PC-3 (cell line): ENCODE measurements at regions not wholly inside any gene's neighbourhood (a gene's known extent, or its start where the extent isn't known, plus 50 kb on each side); places are given as distances from the start of the nearest gene placed in this dataset.

Experiments
- ATAC-seq: fragments of 200-7000 bp; cut with Tn5 transposase; 2 replicates; pipeline ENCODE4 v1.9.1; 2020; ENCODE audit warnings: mild to moderate bottlenecking, moderate library complexity
- BruUV-seq: library from RNA; stranded (reverse); fragments of 400-500 nt; replicated peaks from 2 replicates; lab custom pipeline; 2021; lab: Mats Ljungman, UMichigan
- CTCF ChIA-PET: fragments of 300-600 bp; sonication (Branson Sonifier 250); formaldehyde crosslinking; loops from one replicate; lab custom pipeline; 2022; ENCODE audit warnings: antibody characterized with exemption; lab: Charles Lee
- POLR2A ChIA-PET: fragments of 300-600 bp; sonication (Branson Sonifier 250); formaldehyde crosslinking; loops from one replicate; lab custom pipeline; 2022; ENCODE audit warnings: antibody characterized with exemption; ENCODE audit not compliant: unreplicated experiment; lab: Charles Lee
- DNase-seq: peaks from one replicate; pipeline ENCODE4 v3.0.0-alpha.2; 2015
- H2AFZ ChIP-seq: fragments of 300-600 bp; sonication (generic); 2 replicates; pipeline ENCODE4 v1.6.0; 2016; ENCODE audit warnings: antibody characterized with exemption, low read length
- H3F3A ChIP-seq: fragments of 300-600 bp; sonication (generic); one replicate; pipeline ENCODE4 v1.6.0; 2017; ENCODE audit warnings: antibody characterized with exemption, low read length, control low read depth, mild to moderate bottlenecking; ENCODE audit not compliant: unreplicated experiment
- H3K27ac ChIP-seq: fragments of 300-600 bp; sonication (generic); 2 replicates; pipeline ENCODE4 v1.5.1; 2016; ENCODE audit warnings: mild to moderate bottlenecking, low read length
- H3K27me3 ChIP-seq: fragments of 300-600 bp; sonication (generic); 2 replicates; pipeline ENCODE4 v1.6.1; 2016; ENCODE audit warnings: low read length, mixed read lengths
- H3K36me3 ChIP-seq: fragments of 300-600 bp; sonication (generic); 2 replicates; pipeline ENCODE4 v1.6.1; 2016; ENCODE audit warnings: low read depth, mixed run types, low read length, mixed read lengths
- H3K4me1 ChIP-seq: fragments of 300-600 bp; sonication (generic); 2 replicates; pipeline ENCODE4 v1.5.1; 2016; ENCODE audit warnings: low read length; ENCODE audit not compliant: insufficient read depth
- H3K4me2 ChIP-seq: fragments of 300-600 bp; sonication (generic); 2 replicates; pipeline ENCODE4 v1.6.0; 2016; ENCODE audit warnings: low read length
- H3K4me3 ChIP-seq: fragments of 300-600 bp; sonication (generic); 2 replicates; pipeline ENCODE4 v1.5.1; 2016; ENCODE audit warnings: mild to moderate bottlenecking, low read length, mixed read lengths
- H3K79me2 ChIP-seq: fragments of 300-600 bp; sonication (generic); 2 replicates; pipeline ENCODE4 v1.6.1; 2017; ENCODE audit warnings: low read length, mixed read lengths
- H3K9ac ChIP-seq: fragments of 300-600 bp; sonication (generic); 2 replicates; pipeline ENCODE4 v1.6.0; 2016; ENCODE audit warnings: mild to moderate bottlenecking, low read length
- H3K9me2 ChIP-seq: fragments of 300-600 bp; sonication (generic); replicated peaks from 2 replicates; pipeline ENCODE4 v1.6.1; 2016; ENCODE audit warnings: mixed run types, low read length, mixed read lengths
- H3K9me3 ChIP-seq: fragments of 300-600 bp; sonication (generic); 2 replicates; pipeline ENCODE4 v1.6.1; 2016; ENCODE audit warnings: low read length, mixed read lengths
- H4K20me1 ChIP-seq: fragments of 300-600 bp; sonication (generic); 2 replicates; pipeline ENCODE4 v1.6.1; 2016; ENCODE audit warnings: low read length, mixed read lengths
- EZH2 ChIP-seq: fragments of 300-600 bp; sonication (generic); IDR thresholded peaks from one replicate; pipeline ENCODE4 v1.6.1; 2017; ENCODE audit warnings: antibody characterized with exemption, mild to moderate bottlenecking, low read length; ENCODE audit not compliant: unreplicated experiment
- EZH2phosphoT487 ChIP-seq: fragments of 300-600 bp; sonication (generic); IDR thresholded peaks from 2 replicates; pipeline ENCODE4 v1.6.1; 2018; ENCODE audit warnings: mild to moderate bottlenecking, antibody characterized with exemption, low read length, borderline replicate concordance
- intact Hi-C: fragments of 100-400 bp; cut with micrococcal nuclease; formaldehyde crosslinking; loops from 2 replicates; pipeline ENCODE4 v1.9.0; 2023
- TF ChIP-seq, protein P1 (sequence below): fragments of 300-600 bp; sonication (generic); conservative IDR thresholded peaks from 2 replicates; pipeline ENCODE4 v1.5.1; 2017; ENCODE audit warnings: antibody characterized with exemption, low read depth, mild to moderate bottlenecking, low read length

DNA sequence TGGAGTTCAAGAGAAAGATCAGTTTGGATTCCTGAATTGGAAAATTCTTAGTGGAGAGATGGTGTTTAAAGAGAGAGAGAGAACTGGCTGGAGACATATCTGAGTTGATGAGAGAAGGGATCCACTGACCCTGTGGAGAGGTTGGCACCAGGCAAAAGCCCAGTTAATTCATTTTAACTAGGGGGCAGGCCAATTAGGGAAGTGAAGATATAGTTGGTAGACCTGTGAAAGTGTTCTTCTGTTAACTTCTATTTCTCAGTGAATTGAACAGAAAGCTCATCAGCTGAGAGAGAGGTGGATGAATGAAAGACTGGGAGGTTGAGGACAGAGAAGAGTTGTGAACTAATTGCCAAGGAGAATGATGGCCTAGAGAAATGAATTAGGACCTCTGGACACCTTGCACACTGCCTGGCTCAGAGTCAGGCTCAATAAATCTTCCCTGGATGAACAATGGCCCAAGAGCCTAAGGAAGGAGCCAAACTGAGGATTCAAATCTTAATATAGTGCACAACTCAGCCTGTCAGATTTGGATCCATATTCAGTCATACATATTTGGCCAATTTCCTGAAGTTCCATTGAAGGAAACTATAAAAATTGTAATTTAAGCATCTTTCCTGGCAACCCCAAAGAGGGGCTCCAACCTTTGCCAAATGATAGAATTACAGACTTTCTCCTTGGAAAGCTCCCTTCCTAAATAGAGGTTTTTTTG, 82.2 kb upstream of the RMDN2 start:
- Histone ChIP-seq H3K9ac (no peak overlapping the region), H3K27ac (no peak overlapping the region), H3K36me3 (no peaks in the 10 kb centered on the region), H3K9me3 (no peaks in the 10 kb centered on the region), H3F3A (no peaks in the 10 kb centered on the region), H4K20me1 (no peaks in the 10 kb centered on the region), H3K4me1 (no peaks in the 10 kb centered on the region), H3K27me3 (no peaks in the 10 kb centered on the region), H3K79me2 (no peaks in the 10 kb centered on the region), H3K4me3 (no peak overlapping the region), H3K4me2 (no peak overlapping the region), H3K9me2 (no peaks in the 10 kb centered on the region), H2AFZ (no peak overlapping the region)
- no peak for ATAC-seq
- DNase-seq: no peak
- no TSS peak for BruUV-seq
- ChIA-PET CTCF (no interaction called here), POLR2A (no interaction called here)
- intact Hi-C loops: no loop called here
- no peak for TF ChIP-seq EZH2
- TF ChIP-seq, protein P1, sequence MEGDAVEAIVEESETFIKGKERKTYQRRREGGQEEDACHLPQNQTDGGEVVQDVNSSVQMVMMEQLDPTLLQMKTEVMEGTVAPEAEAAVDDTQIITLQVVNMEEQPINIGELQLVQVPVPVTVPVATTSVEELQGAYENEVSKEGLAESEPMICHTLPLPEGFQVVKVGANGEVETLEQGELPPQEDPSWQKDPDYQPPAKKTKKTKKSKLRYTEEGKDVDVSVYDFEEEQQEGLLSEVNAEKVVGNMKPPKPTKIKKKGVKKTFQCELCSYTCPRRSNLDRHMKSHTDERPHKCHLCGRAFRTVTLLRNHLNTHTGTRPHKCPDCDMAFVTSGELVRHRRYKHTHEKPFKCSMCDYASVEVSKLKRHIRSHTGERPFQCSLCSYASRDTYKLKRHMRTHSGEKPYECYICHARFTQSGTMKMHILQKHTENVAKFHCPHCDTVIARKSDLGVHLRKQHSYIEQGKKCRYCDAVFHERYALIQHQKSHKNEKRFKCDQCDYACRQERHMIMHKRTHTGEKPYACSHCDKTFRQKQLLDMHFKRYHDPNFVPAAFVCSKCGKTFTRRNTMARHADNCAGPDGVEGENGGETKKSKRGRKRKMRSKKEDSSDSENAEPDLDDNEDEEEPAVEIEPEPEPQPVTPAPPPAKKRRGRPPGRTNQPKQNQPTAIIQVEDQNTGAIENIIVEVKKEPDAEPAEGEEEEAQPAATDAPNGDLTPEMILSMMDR: no peak
- TF ChIP-seq EZH2phosphoT487: no peak

DNA sequence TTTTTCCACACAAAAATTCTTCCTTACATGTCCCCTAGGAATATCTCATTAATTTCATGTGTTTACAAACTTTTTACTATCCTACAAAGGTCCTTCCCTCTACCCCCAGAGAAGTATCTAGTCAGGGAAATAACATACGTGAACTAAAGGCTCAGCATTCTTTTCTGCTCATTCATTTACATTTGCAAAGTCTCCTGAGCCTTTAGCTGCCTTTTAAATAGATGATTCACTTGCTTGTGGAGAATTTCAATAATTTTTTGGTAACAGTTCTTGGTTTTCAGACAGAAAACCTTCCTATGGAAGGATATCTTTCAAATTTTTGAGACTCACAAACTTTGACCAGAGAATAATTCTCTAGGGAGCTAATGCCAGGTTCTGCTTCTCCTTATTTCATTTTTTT, 81.5 kb upstream of the RMDN2 start:
- Histone ChIP-seq H3K36me3 (no peaks in the 10 kb centered on the region), H3K9me3 (no peaks in the 10 kb centered on the region), H3K4me2 (no peak overlapping the region), H4K20me1 (no peaks in the 10 kb centered on the region), H3K4me1 (no peaks in the 10 kb centered on the region), H3K27me3 (no peaks in the 10 kb centered on the region), H3K9me2 (no peaks in the 10 kb centered on the region), H3K9ac (no peak overlapping the region), H3K4me3 (no peak overlapping the region), H2AFZ (no peak overlapping the region), H3F3A (no peaks in the 10 kb centered on the region), H3K27ac (no peak overlapping the region), H3K79me2 (no peaks in the 10 kb centered on the region)
- ATAC-seq (no peak), DNase-seq (no peak)
- ChIA-PET POLR2A (no interaction called here), CTCF (no interaction called here)
- BruUV-seq: no TSS peak
- intact Hi-C loops: no loop called here
- TF ChIP-seq, protein P1: no peak
- no peak for TF ChIP-seq EZH2
- no peak for TF ChIP-seq EZH2phosphoT487

DNA sequence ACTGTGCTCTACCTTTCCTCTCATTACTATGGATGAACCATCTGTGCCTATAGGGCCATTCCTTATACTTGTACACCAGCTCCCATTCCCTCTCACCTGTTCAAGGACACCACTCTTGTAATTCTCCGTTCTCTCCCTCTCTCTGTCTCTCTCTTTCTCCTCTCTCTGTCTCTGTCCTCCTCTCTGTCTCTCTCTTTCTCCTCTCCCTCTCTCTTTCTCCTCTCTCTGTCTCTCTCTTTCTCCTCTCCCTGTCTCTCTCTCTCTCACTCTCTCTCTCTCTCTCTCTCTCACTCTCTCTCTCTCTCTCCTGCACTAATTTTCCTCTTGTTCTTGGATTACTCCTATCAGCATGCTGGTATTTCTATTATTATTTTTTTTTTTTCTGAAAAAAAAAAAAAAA, 78.9 kb upstream of the RMDN2 start:
- POLR2A ChIA-PET: no interaction called here
- Histone ChIP-seq H2AFZ (no peak overlapping the region), H3K79me2 (no peaks in the 10 kb centered on the region), H3K27me3 (no peaks in the 10 kb centered on the region), H3K27ac (no peak overlapping the region), H3K9ac (no peak overlapping the region), H4K20me1 (no peaks in the 10 kb centered on the region), H3K36me3 (no peaks in the 10 kb centered on the region), H3K4me3 (no peak overlapping the region), H3K4me2 (no peak overlapping the region), H3F3A (no peaks in the 10 kb centered on the region), H3K4me1 (no peaks in the 10 kb centered on the region), H3K9me2 (no peaks in the 10 kb centered on the region), H3K9me3 (no peaks in the 10 kb centered on the region)
- no peak for TF ChIP-seq EZH2phosphoT487
- TF ChIP-seq, protein P1: no peak
- TF ChIP-seq EZH2: no peak
- no peak for ATAC-seq
- BruUV-seq: no TSS peak
- no peak for DNase-seq
- CTCF ChIA-PET: no interaction called here
- intact Hi-C loops: no loop called here
